ENCODE measurements at regions not wholly inside any gene's neighbourhood (a gene's known extent, or its start where the extent isn't known, plus 50 kb on each side); places are given as distances from the start of the nearest gene placed in this dataset.

- Histone ChIP-seq H2AFZ (ENCODE audit: low read length) (no peak overlapping the region), H3K4me3 (ENCODE audit: low read depth, low read length, poor library complexity, severe bottlenecking) (no peak overlapping the region), H3K4me2 (ENCODE audit: low read length) (no peak overlapping the region), H3K4me1 (ENCODE audit: insufficient read depth, low read length, severe bottlenecking) (no peaks in the 10 kb centered on the region), H3K27me3 (ENCODE audit: insufficient read depth, low read length) (no peaks in the 10 kb centered on the region), H4K20me1 (ENCODE audit: insufficient read depth, low read length) (no peaks in the 10 kb centered on the region), H3F3A (ENCODE audit: insufficient read depth, low read length) (no peaks in the 10 kb centered on the region), H3K36me3 (ENCODE audit: insufficient read depth, low read length) (no peaks in the 10 kb centered on the region), H3K9me3 (ENCODE audit: low read length) (no peaks in the 10 kb centered on the region), H3K79me2 (ENCODE audit: insufficient read depth, low read length) (no peaks in the 10 kb centered on the region), H3K9ac (ENCODE audit: low read length) (no peak overlapping the region), H3K27ac (ENCODE audit: low read depth, low read length, poor library complexity, severe bottlenecking) (no peak overlapping the region), H3K9me2 (ENCODE audit: low read depth, low read length) (no peaks in the 10 kb centered on the region)
- no peak for TF ChIP-seq EZH2 (IDR thresholded peaks at IDR 0.05; ENCODE audit: borderline replicate concordance, low read length)
Observed at GRCh38 chr15:37586976-37587375, 347.5 kb upstream of the TMCO5A start.

GRCh38 chr15:37594417-37594816, 340.0 kb upstream of the TMCO5A start:
- Histone ChIP-seq H3K4me3 (ENCODE audit: low read depth, low read length, poor library complexity, severe bottlenecking) (no peak overlapping the region), H4K20me1 (ENCODE audit: insufficient read depth, low read length) (no peaks in the 10 kb centered on the region), H3K27ac (ENCODE audit: low read depth, low read length, poor library complexity, severe bottlenecking) (no peak overlapping the region), H3K27me3 (ENCODE audit: insufficient read depth, low read length) (no peaks in the 10 kb centered on the region), H2AFZ (ENCODE audit: low read length) (no peak overlapping the region), H3K4me2 (ENCODE audit: low read length) (no peak overlapping the region), H3K36me3 (ENCODE audit: insufficient read depth, low read length) (no peaks in the 10 kb centered on the region), H3K4me1 (ENCODE audit: insufficient read depth, low read length, severe bottlenecking) (no peaks in the 10 kb centered on the region), H3K9me3 (ENCODE audit: low read length) (no peaks in the 10 kb centered on the region), H3K79me2 (ENCODE audit: insufficient read depth, low read length) (no peaks in the 10 kb centered on the region), H3K9me2 (ENCODE audit: low read depth, low read length) (no peaks in the 10 kb centered on the region), H3K9ac (ENCODE audit: low read length) (no peak overlapping the region), H3F3A (ENCODE audit: insufficient read depth, low read length) (no peaks in the 10 kb centered on the region)
- TF ChIP-seq EZH2 (IDR thresholded peaks at IDR 0.05; ENCODE audit: borderline replicate concordance, low read length) (no peak), CTCF (IDR thresholded peaks at IDR 0.05; ENCODE audit: low read length) (no peak)

GRCh38 chr15:37595426-37595970, 338.9 kb upstream of the TMCO5A start:
- Histone ChIP-seq H3F3A (ENCODE audit: insufficient read depth, low read length) (no peaks in the 10 kb centered on the region), H3K27me3 (ENCODE audit: insufficient read depth, low read length) (no peaks in the 10 kb centered on the region), H3K79me2 (ENCODE audit: insufficient read depth, low read length) (no peaks in the 10 kb centered on the region), H2AFZ (ENCODE audit: low read length) (no peak overlapping the region), H3K9me2 (ENCODE audit: low read depth, low read length) (no peaks in the 10 kb centered on the region), H3K4me2 (ENCODE audit: low read length) (no peak overlapping the region), H3K9me3 (ENCODE audit: low read length) (no peaks in the 10 kb centered on the region), H3K27ac (ENCODE audit: low read depth, low read length, poor library complexity, severe bottlenecking) (no peak overlapping the region), H3K4me1 (ENCODE audit: insufficient read depth, low read length, severe bottlenecking) (no peaks in the 10 kb centered on the region), H3K9ac (ENCODE audit: low read length) (no peak overlapping the region), H4K20me1 (ENCODE audit: insufficient read depth, low read length) (no peaks in the 10 kb centered on the region), H3K4me3 (ENCODE audit: low read depth, low read length, poor library complexity, severe bottlenecking) (no peak overlapping the region), H3K36me3 (ENCODE audit: insufficient read depth, low read length) (no peaks in the 10 kb centered on the region)
- TF ChIP-seq EZH2 (IDR thresholded peaks at IDR 0.05; ENCODE audit: borderline replicate concordance, low read length) (no peak), CTCF (IDR thresholded peaks at IDR 0.05; ENCODE audit: low read length) (no peak)

- Histone ChIP-seq H3K4me3 (ENCODE audit: low read depth, low read length, poor library complexity, severe bottlenecking) (no peak overlapping the region), H2AFZ (ENCODE audit: low read length) (no peak overlapping the region), H3K27ac (ENCODE audit: low read depth, low read length, poor library complexity, severe bottlenecking) (no peak overlapping the region), H3K4me1 (ENCODE audit: insufficient read depth, low read length, severe bottlenecking) (no peaks in the 10 kb centered on the region), H3K9me2 (ENCODE audit: low read depth, low read length) (no peaks in the 10 kb centered on the region), H3K27me3 (ENCODE audit: insufficient read depth, low read length) (no peaks in the 10 kb centered on the region), H3K4me2 (ENCODE audit: low read length) (no peak overlapping the region), H3K9ac (ENCODE audit: low read length) (no peak overlapping the region), H3K9me3 (ENCODE audit: low read length) (no peaks in the 10 kb centered on the region), H3K36me3 (ENCODE audit: insufficient read depth, low read length) (no peaks in the 10 kb centered on the region), H3K79me2 (ENCODE audit: insufficient read depth, low read length) (no peaks in the 10 kb centered on the region), H4K20me1 (ENCODE audit: insufficient read depth, low read length) (no peaks in the 10 kb centered on the region), H3F3A (ENCODE audit: insufficient read depth, low read length) (no peaks in the 10 kb centered on the region)
- TF ChIP-seq CTCF (IDR thresholded peaks at IDR 0.05; ENCODE audit: low read length) (no peak), EZH2 (IDR thresholded peaks at IDR 0.05; ENCODE audit: borderline replicate concordance, low read length) (no peak)
Observed at GRCh38 chr15:37599156-37599555, 335.3 kb upstream of the TMCO5A start.
